Suprapubic skin (tissue), 3 donors: ENCODE measurements at regions not wholly inside any gene's neighbourhood (a gene's known extent, or its start where the extent isn't known, plus 50 kb on each side); places are given as distances from the start of the nearest gene placed in this dataset.

Source experiments
- CTCF ChIP-seq, 2 donors: fragments of 200-600 bp in 1 of 2; fragments of 450-650 bp in 1 of 2; sonication (generic) in 1 of 2; IDR thresholded peaks; one replicate each; pipeline ENCODE4 v1.5.1; 2016 to 2019; ENCODE audit warnings: antibody characterized with exemption in 2 of 2, mild to moderate bottlenecking in 1 of 2, moderate library complexity in 1 of 2
- EP300 ChIP-seq: sonication (generic); formaldehyde crosslinking; IDR thresholded peaks from one replicate; pipeline ENCODE4 v1.6.1; 2017; ENCODE audit warnings: antibody characterized with exemption
- POLR2A ChIP-seq, 2 donors: fragments of 450-650 bp; IDR thresholded peaks; one replicate each; pipeline ENCODE4 v1.6.1; 2017; ENCODE audit warnings: antibody characterized with exemption in 2 of 2, mild to moderate bottlenecking in 2 of 2, moderate library complexity in 2 of 2

DNA sequence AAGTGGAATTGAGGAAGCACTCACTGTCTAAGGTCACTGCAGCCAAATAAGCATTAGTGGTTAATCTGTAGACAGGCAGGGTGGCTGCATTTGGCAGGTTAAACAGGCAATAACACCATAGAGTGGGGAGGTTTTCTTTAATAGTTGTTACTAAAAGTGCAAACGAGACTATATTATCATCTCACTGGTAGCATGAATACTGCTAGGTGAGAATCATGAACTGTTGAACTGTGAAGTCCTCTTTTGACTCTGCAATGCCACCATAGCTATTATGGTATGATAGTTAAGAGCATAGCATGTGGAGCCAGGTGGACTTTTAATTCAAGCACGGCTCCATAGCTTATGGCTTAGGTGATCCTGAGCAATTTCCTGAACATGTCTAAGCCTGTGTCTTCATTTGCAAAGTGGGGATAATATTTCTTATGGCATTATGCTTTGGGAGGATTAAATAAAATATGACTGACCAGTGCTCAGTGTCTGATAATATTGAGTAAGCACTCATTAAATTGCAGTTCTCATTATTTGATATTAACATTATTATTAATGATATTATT lies 235.6 kb upstream of the HHIP start:
- no peak for TF ChIP-seq EP300
- TF ChIP-seq CTCF (IDR thresholded peaks at IDR 0.05) = no peak
- TF ChIP-seq POLR2A (IDR thresholded peaks at IDR 0.05) = no peak
